PC-9 (cell line): ENCODE measurements at regions not wholly inside any gene's neighbourhood (a gene's known extent, or its start where the extent isn't known, plus 50 kb on each side); places are given as distances from the start of the nearest gene placed in this dataset.

Experiments
- BruUV-seq: library from RNA; stranded (reverse); fragments of 400-500 nt; replicated peaks from 2 replicates; lab custom pipeline; 2021; lab: Mats Ljungman, UMichigan
- CTCF ChIA-PET: fragments of 300-600 bp; sonication (Branson Sonifier 250); formaldehyde crosslinking; loops from one replicate; lab custom pipeline; 2022; ENCODE audit warnings: antibody characterized with exemption; lab: Charles Lee
- POLR2A ChIA-PET: fragments of 300-600 bp; sonication (Branson Sonifier 250); formaldehyde crosslinking; loops from one replicate; lab custom pipeline; 2022; ENCODE audit warnings: antibody characterized with exemption; ENCODE audit not compliant: unreplicated experiment; lab: Charles Lee
- DNase-seq, 2 experiments: peaks; one replicate each; pipeline versions ENCODE4 v3.0.0 to v3.0.0-alpha.2; 2015 to 2022; ENCODE audit warnings: mixed read lengths in 1 of 2
- H2AFZ ChIP-seq: fragments of 200-600 bp; sonication (generic); 2 replicates; pipeline ENCODE4 v1.8.1; 2017; ENCODE audit warnings: antibody characterized with exemption
- H3F3A ChIP-seq: fragments of 200-600 bp; sonication (generic); 2 replicates; pipeline ENCODE4 v1.8.1; 2017; ENCODE audit warnings: antibody characterized with exemption, mild to moderate bottlenecking, low read depth; ENCODE audit not compliant: insufficient read depth
- H3K27ac ChIP-seq: fragments of 200-600 bp; sonication (generic); 2 replicates; pipeline ENCODE4 v1.6.1; 2016; ENCODE audit warnings: mixed run types
- H3K27me3 ChIP-seq: fragments of 200-600 bp; sonication (generic); 2 replicates; pipeline ENCODE4 v1.6.1; 2016; ENCODE audit warnings: low read depth, mixed run types; ENCODE audit not compliant: insufficient read depth
- H3K36me3 ChIP-seq: fragments of 200-600 bp; sonication (generic); 2 replicates; pipeline ENCODE4 v1.6.1; 2016; ENCODE audit warnings: low read depth, mixed run types
- H3K4me1 ChIP-seq: fragments of 200-600 bp; sonication (generic); replicated peaks from 2 replicates; pipeline ENCODE4 v1.6.1; 2016; ENCODE audit warnings: mixed run types; ENCODE audit not compliant: insufficient read depth
- H3K4me2 ChIP-seq: fragments of 200-600 bp; sonication (generic); 2 replicates; pipeline ENCODE4 v1.6.1; 2017; ENCODE audit warnings: mixed run types
- H3K4me3 ChIP-seq: fragments of 200-600 bp; sonication (generic); 2 replicates; pipeline ENCODE4 v1.6.1; 2016; ENCODE audit warnings: mixed run types
- H3K79me2 ChIP-seq: fragments of 200-600 bp; sonication (generic); 2 replicates; pipeline ENCODE4 v1.6.1; 2017; ENCODE audit warnings: low read depth, mixed run types
- H3K9me2 ChIP-seq: fragments of 200-600 bp; sonication (generic); 2 replicates; pipeline ENCODE4 v1.8.1; 2017; ENCODE audit warnings: mild to moderate bottlenecking; ENCODE audit not compliant: insufficient read depth
- H3K9me3 ChIP-seq: fragments of 200-600 bp; sonication (generic); 2 replicates; pipeline ENCODE4 v1.8.1; 2016; ENCODE audit warnings: low read depth; ENCODE audit not compliant: insufficient read depth
- H4K20me1 ChIP-seq: fragments of 200-600 bp; sonication (generic); 2 replicates; pipeline ENCODE4 v1.8.1; 2017; ENCODE audit not compliant: insufficient read depth
- CTCF ChIP-seq: fragments of 200-600 bp; sonication (generic); conservative IDR thresholded peaks from 2 replicates; pipeline ENCODE4 v1.6.1; 2017; ENCODE audit warnings: mixed run types, antibody characterized with exemption, mild to moderate bottlenecking, moderate library complexity
- EZH2 ChIP-seq: fragments of 200-600 bp; sonication (generic); IDR thresholded peaks from 2 replicates; pipeline ENCODE4 v1.8.0; 2017; ENCODE audit warnings: antibody characterized with exemption, low read depth
- intact Hi-C: fragments of 100-400 bp; cut with micrococcal nuclease; formaldehyde crosslinking; loops from one replicate; pipeline ENCODE4 v1.10.0; 2022; ENCODE audit not compliant: unreplicated experiment

GRCh38 chr18:26705757-26706156 lies 157.4 kb upstream of the KCTD1 start:
- no peak for DNase-seq
- no peak for TF ChIP-seq CTCF
- TF ChIP-seq EZH2 = no peak
- Histone ChIP-seq H3K9me2 (no peaks in the 10 kb centered on the region), H4K20me1 (no peaks in the 10 kb centered on the region), H3K27me3 (no peaks in the 10 kb centered on the region), H3K9me3 (no peaks in the 10 kb centered on the region), H3K4me2 (no peak overlapping the region), H2AFZ (no peak overlapping the region), H3K79me2 (no peaks in the 10 kb centered on the region), H3K27ac (no peak overlapping the region), H3K4me3 (no peak overlapping the region), H3K36me3 (no peaks in the 10 kb centered on the region), H3K4me1 (no peaks in the 10 kb centered on the region), H3F3A (no peaks in the 10 kb centered on the region)
- intact Hi-C loops = no loop called here
- no TSS peak for BruUV-seq
- ChIA-PET CTCF (interaction anchor here (0.6 kb wide), 1 partner anchor 32 kb away, joined by 3 read pairs; no protein-coding TSS in a partner anchor), POLR2A (no interaction called here)

- TF ChIP-seq CTCF (no peak), EZH2 (no peak)
- H2AFZ ChIP-seq = no peak overlapping the region
- no peak overlapping the region for H3K4me2 ChIP-seq
- no peak for DNase-seq
- no peaks in the 10 kb centered on the region for H3K9me3 ChIP-seq
- no peaks in the 10 kb centered on the region for H3K4me1 ChIP-seq
- no peaks in the 10 kb centered on the region for H3K36me3 ChIP-seq
- ChIA-PET CTCF (no interaction called here), POLR2A (no interaction called here)
- no peak overlapping the region for H3K4me3 ChIP-seq
- H3K9me2 ChIP-seq = no peaks in the 10 kb centered on the region
- H3K79me2 ChIP-seq = no peaks in the 10 kb centered on the region
- H3F3A ChIP-seq = no peaks in the 10 kb centered on the region
- H3K27me3 ChIP-seq = no peaks in the 10 kb centered on the region
- no peaks in the 10 kb centered on the region for H4K20me1 ChIP-seq
- BruUV-seq = no TSS peak
- no peak overlapping the region for H3K27ac ChIP-seq
- intact Hi-C loops = no loop called here
These were observed 155.0 kb upstream of the KCTD1 start for GRCh38 chr18:26703170-26703930.

GRCh38 chr18:26702086-26702485 lies 153.7 kb upstream of the KCTD1 start:
- no peak overlapping the region for H3K4me3 ChIP-seq
- H4K20me1 ChIP-seq = no peaks in the 10 kb centered on the region
- no peak overlapping the region for H2AFZ ChIP-seq
- no peak overlapping the region for H3K4me2 ChIP-seq
- ChIA-PET CTCF (no interaction called here), POLR2A (no interaction called here)
- no peaks in the 10 kb centered on the region for H3K79me2 ChIP-seq
- no peak overlapping the region for H3K27ac ChIP-seq
- H3K4me1 ChIP-seq = no peaks in the 10 kb centered on the region
- TF ChIP-seq CTCF = no peak
- TF ChIP-seq EZH2 = no peak
- H3F3A ChIP-seq = no peaks in the 10 kb centered on the region
- no TSS peak for BruUV-seq
- no peaks in the 10 kb centered on the region for H3K27me3 ChIP-seq
- intact Hi-C loops = no loop called here
- no peaks in the 10 kb centered on the region for H3K9me2 ChIP-seq
- no peak for DNase-seq
- H3K9me3 ChIP-seq = no peaks in the 10 kb centered on the region
- no peaks in the 10 kb centered on the region for H3K36me3 ChIP-seq
